Naive thymus-derived CD4-positive, alpha-beta T cell (primary cell): ENCODE measurements at regions not wholly inside any gene's neighbourhood (a gene's known extent, or its start where the extent isn't known, plus 50 kb on each side); places are given as distances from the start of the nearest gene placed in this dataset.

ENCODE experiments used
- ATAC-seq: fragments of 150-1000 bp; cut with Tn5 transposase; 2 replicates; pipeline ENCODE4 v1.10.0; 2021; ENCODE audit warnings: mild to moderate bottlenecking, moderate library complexity
- CTCF ChIA-PET: fragments of 350-600 bp; sonication (Branson Sonifier 250); formaldehyde crosslinking; loops from one replicate; lab custom pipeline; 2021; ENCODE audit warnings: antibody characterized with exemption; lab: Charles Lee
- POLR2A ChIA-PET: fragments of 350-600 bp; sonication (Branson Sonifier 250); formaldehyde crosslinking; loops from one replicate; lab custom pipeline; 2021; ENCODE audit warnings: antibody characterized with exemption, inconsistent platforms; lab: Charles Lee
- DNase-seq, 9 donors: peaks; one replicate each; pipeline versions ENCODE4 v3.0.0 to v3.0.0-alpha.2; 2020 to 2022; ENCODE audit warnings: mixed read lengths in 1 of 9
- H3K27ac ChIP-seq: one replicate; pipeline ENCODE4 v1.7.0; 2013; ENCODE audit warnings: mild to moderate bottlenecking, low read depth, low read length, moderate library complexity
- H3K27me3 ChIP-seq, 2 donors: one replicate each; pipeline ENCODE4 v1.7.0; 2013; ENCODE audit warnings: low read length in 2 of 2, mild to moderate bottlenecking in 2 of 2, moderate library complexity in 2 of 2; ENCODE audit not compliant: control insufficient read depth in 2 of 2, insufficient read depth in 2 of 2
- H3K36me3 ChIP-seq, 3 experiments: 1 replicate in 2 of 3; 2 replicates in 1 of 3; pipeline ENCODE4 v1.7.0; 2013; ENCODE audit warnings: low read length in 3 of 3, mild to moderate bottlenecking in 3 of 3, moderate library complexity in 1 of 3; ENCODE audit not compliant: insufficient read depth in 3 of 3, control insufficient read depth in 2 of 3
- H3K4me1 ChIP-seq, 2 donors: one replicate each; pipeline ENCODE4 v1.7.0; 2013; ENCODE audit warnings: low read length in 2 of 2, mild to moderate bottlenecking in 2 of 2, moderate library complexity in 1 of 2; ENCODE audit not compliant: control insufficient read depth in 2 of 2, insufficient read depth in 2 of 2
- H3K4me3 ChIP-seq: 2 replicates; pipeline ENCODE4 v1.7.0; 2013; ENCODE audit warnings: mild to moderate bottlenecking, low read length
- H3K9me3 ChIP-seq, 3 experiments: 1 replicate in 2 of 3; 2 replicates in 1 of 3; pipeline ENCODE4 v1.7.0; 2013; ENCODE audit warnings: low read length in 3 of 3; ENCODE audit not compliant: control insufficient read depth in 2 of 3
- H3K27ac Mint-ChIP-seq, 9 donors: one replicate each; pipeline ENCODE4 v1.8.0; 2020 to 2022; ENCODE audit warnings: mixed read lengths in 9 of 9, mild to moderate bottlenecking in 8 of 9, moderate library complexity in 5 of 9, inconsistent platforms in 2 of 9
- H3K27me3 Mint-ChIP-seq, 5 donors: one replicate each; pipeline ENCODE4 v1.8.0; 2021 to 2022; ENCODE audit warnings: mixed read lengths in 5 of 5, mild to moderate bottlenecking in 1 of 5
- H3K36me3 Mint-ChIP-seq, 5 donors: one replicate each; pipeline ENCODE4 v1.8.0; 2020 to 2022; ENCODE audit warnings: mixed read lengths in 5 of 5, mild to moderate bottlenecking in 3 of 5, inconsistent platforms in 1 of 5
- H3K4me1 Mint-ChIP-seq, 7 donors: one replicate each; pipeline ENCODE4 v1.8.0; 2020 to 2022; ENCODE audit warnings: mixed read lengths in 7 of 7, mild to moderate bottlenecking in 3 of 7, inconsistent platforms in 1 of 7
- H3K4me3 Mint-ChIP-seq, 10 donors: one replicate each; pipeline ENCODE4 v1.8.0; 2020 to 2022; ENCODE audit warnings: mild to moderate bottlenecking in 10 of 10, mixed read lengths in 10 of 10, moderate library complexity in 6 of 10, inconsistent platforms in 2 of 10
- H3K9me3 Mint-ChIP-seq, 11 donors: one replicate each; pipeline ENCODE4 v1.8.0; 2020 to 2022; ENCODE audit warnings: mixed read lengths in 11 of 11, mild to moderate bottlenecking in 4 of 11, inconsistent platforms in 1 of 11, moderate library complexity in 1 of 11
- intact Hi-C, 2 donors: fragments of 100-400 bp; cut with micrococcal nuclease; formaldehyde crosslinking; loops; one replicate each; pipeline ENCODE4 v1.15.1; 2023

GRCh38 chr4:182093935-182094334, 149.3 kb upstream of the TENM3 start:
- no peak for DNase-seq
- peaks cover 0 to 17% (median 4%) of the 10 kb centered on the region in 11 donors for H3K9me3 Mint-ChIP-seq
- ATAC-seq: no peak
- H3K36me3 ChIP-seq: no peaks in the 10 kb centered on the region
- CTCF ChIA-PET: no interaction called here
- no peak overlapping the region for H3K27ac ChIP-seq
- H3K27ac Mint-ChIP-seq: no peak overlapping the region
- no peaks in the 10 kb centered on the region for H3K36me3 Mint-ChIP-seq
- POLR2A ChIA-PET: no interaction called here
- no peaks in the 10 kb centered on the region for H3K4me1 Mint-ChIP-seq
- H3K4me3 Mint-ChIP-seq: no peak overlapping the region
- H3K4me1 ChIP-seq: no peaks in the 10 kb centered on the region
- H3K27me3 Mint-ChIP-seq: peaks cover 0 to 5% (median 0%) of the 10 kb centered on the region in 5 donors
- H3K9me3 ChIP-seq: no peaks in the 10 kb centered on the region
- H3K27me3 ChIP-seq: no peaks in the 10 kb centered on the region
- H3K4me3 ChIP-seq: no peak overlapping the region
- intact Hi-C loops: no loop called here

- no peaks in the 10 kb centered on the region for H3K36me3 ChIP-seq
- no peak overlapping the region for H3K4me3 ChIP-seq
- no peak overlapping the region for H3K27ac Mint-ChIP-seq
- peaks cover 0 to 7% (median 1%) of the 10 kb centered on the region in 11 donors for H3K9me3 Mint-ChIP-seq
- no peak overlapping the region for H3K27ac ChIP-seq
- H3K27me3 ChIP-seq: no peaks in the 10 kb centered on the region
- H3K4me1 Mint-ChIP-seq: no peaks in the 10 kb centered on the region
- H3K27me3 Mint-ChIP-seq: peaks cover 0 to 4% (median 0%) of the 10 kb centered on the region in 5 donors
- no peak for DNase-seq
- intact Hi-C loops: no loop called here
- CTCF ChIA-PET: no interaction called here
- no peaks in the 10 kb centered on the region for H3K4me1 ChIP-seq
- H3K9me3 ChIP-seq: no peaks in the 10 kb centered on the region
- H3K36me3 Mint-ChIP-seq: no peaks in the 10 kb centered on the region
- POLR2A ChIA-PET: no interaction called here
- H3K4me3 Mint-ChIP-seq: no peak overlapping the region
- no peak for ATAC-seq
Measured at GRCh38 chr4:182101618-182102017, 141.6 kb upstream of the TENM3 start.

GRCh38 chr4:182102576-182102975, 140.6 kb upstream of the TENM3 start:
- no peak overlapping the region for H3K27ac ChIP-seq
- H3K27me3 Mint-ChIP-seq: peaks cover 0 to 4% (median 0%) of the 10 kb centered on the region in 5 donors
- no peaks in the 10 kb centered on the region for H3K36me3 Mint-ChIP-seq
- no peak overlapping the region for H3K4me3 Mint-ChIP-seq
- H3K27me3 ChIP-seq: no peaks in the 10 kb centered on the region
- H3K4me1 Mint-ChIP-seq: no peaks in the 10 kb centered on the region
- ATAC-seq (no peak), DNase-seq (no peak)
- H3K36me3 ChIP-seq: no peaks in the 10 kb centered on the region
- no peaks in the 10 kb centered on the region for H3K9me3 ChIP-seq
- H3K4me1 ChIP-seq: no peaks in the 10 kb centered on the region
- POLR2A ChIA-PET: no interaction called here
- intact Hi-C loops: no loop called here
- no peak overlapping the region for H3K4me3 ChIP-seq
- H3K9me3 Mint-ChIP-seq: peaks cover 0 to 7% (median 1%) of the 10 kb centered on the region in 11 donors
- H3K27ac Mint-ChIP-seq: no peak overlapping the region
- CTCF ChIA-PET: no interaction called here

- no peaks in the 10 kb centered on the region for H3K36me3 ChIP-seq
Measured at GRCh38 chr4:182103614-182104319, 139.4 kb upstream of the TENM3 start.

GRCh38 chr4:182105416-182105815, 137.8 kb upstream of the TENM3 start:
- H3K4me1 Mint-ChIP-seq: no peaks in the 10 kb centered on the region
- Histone ChIP-seq H3K4me3 (no peak overlapping the region), H3K36me3 (no peaks in the 10 kb centered on the region), H3K9me3 (no peaks in the 10 kb centered on the region), H3K27ac (no peak overlapping the region), H3K4me1 (no peaks in the 10 kb centered on the region), H3K27me3 (no peaks in the 10 kb centered on the region)
- intact Hi-C loops: no loop called here
- no peak overlapping the region for H3K4me3 Mint-ChIP-seq
- DNase-seq (no peak), ATAC-seq (no peak)
- H3K27me3 Mint-ChIP-seq: no peaks in the 10 kb centered on the region
- no peaks in the 10 kb centered on the region for H3K36me3 Mint-ChIP-seq
- ChIA-PET POLR2A (no interaction called here), CTCF (no interaction called here)
- H3K9me3 Mint-ChIP-seq: peaks cover 0 to 6% (median 0%) of the 10 kb centered on the region in 11 donors
- H3K27ac Mint-ChIP-seq: no peak overlapping the region

More at GRCh38 chr4:182103614-182104319, 139.4 kb upstream of the TENM3 start:
- no peaks in the 10 kb centered on the region for H3K27me3 Mint-ChIP-seq
- H3K27ac ChIP-seq: no peak overlapping the region
- no peaks in the 10 kb centered on the region for H3K36me3 Mint-ChIP-seq
- no peaks in the 10 kb centered on the region for H3K9me3 ChIP-seq
- intact Hi-C loops: no loop called here
- H3K9me3 Mint-ChIP-seq: peaks cover 0 to 5% (median 1%) of the 10 kb centered on the region in 11 donors
- no peaks in the 10 kb centered on the region for H3K4me1 Mint-ChIP-seq
- ATAC-seq (no peak), DNase-seq (no peak)
- POLR2A ChIA-PET: no interaction called here
- no peak overlapping the region for H3K4me3 Mint-ChIP-seq
- no peak overlapping the region for H3K4me3 ChIP-seq
- H3K4me1 ChIP-seq: no peaks in the 10 kb centered on the region
- H3K27ac Mint-ChIP-seq: no peak overlapping the region
- CTCF ChIA-PET: interaction anchor here (0.6 kb wide), 1 partner anchor 178 kb away, joined by 3 read pairs; no protein-coding TSS in a partner anchor
- no peaks in the 10 kb centered on the region for H3K27me3 ChIP-seq

- Mint-ChIP-seq H3K27me3 (no peaks in the 10 kb centered on the region), H3K27ac (no peak overlapping the region), H3K9me3 (peaks cover 0 to 6% (median 0%) of the 10 kb centered on the region in 11 donors), H3K36me3 (no peaks in the 10 kb centered on the region), H3K4me3 (no peak overlapping the region), H3K4me1 (no peaks in the 10 kb centered on the region)
- Histone ChIP-seq H3K4me1 (no peaks in the 10 kb centered on the region), H3K27ac (no peak overlapping the region), H3K27me3 (no peaks in the 10 kb centered on the region), H3K36me3 (no peaks in the 10 kb centered on the region), H3K4me3 (no peak overlapping the region), H3K9me3 (no peaks in the 10 kb centered on the region)
- ATAC-seq (no peak), DNase-seq (no peak)
- intact Hi-C loops: no loop called here
- CTCF ChIA-PET: no interaction called here
- POLR2A ChIA-PET: no interaction called here
Measured at GRCh38 chr4:182107931-182108330, 135.3 kb upstream of the TENM3 start.

- POLR2A ChIA-PET: no interaction called here
- H3K4me3 Mint-ChIP-seq: no peak overlapping the region
- intact Hi-C loops: no loop called here
Measured at GRCh38 chr4:182111586-182111985, 131.6 kb upstream of the TENM3 start.

More at GRCh38 chr4:182111586-182111985, 131.6 kb upstream of the TENM3 start:
- Histone ChIP-seq H3K27ac (no peak overlapping the region), H3K4me1 (no peaks in the 10 kb centered on the region), H3K9me3 (no peaks in the 10 kb centered on the region), H3K36me3 (no peaks in the 10 kb centered on the region), H3K4me3 (no peak overlapping the region), H3K27me3 (no peaks in the 10 kb centered on the region)
- Mint-ChIP-seq H3K27ac (no peak overlapping the region), H3K27me3 (no peaks in the 10 kb centered on the region), H3K36me3 (no peaks in the 10 kb centered on the region), H3K9me3 (peaks cover 0 to 13% (median 0%) of the 10 kb centered on the region in 11 donors), H3K4me1 (no peaks in the 10 kb centered on the region)
- ATAC-seq: no peak
- CTCF ChIA-PET: no interaction called here
- DNase-seq: no peak
